ENCODE measurements at regions not wholly inside any gene's neighbourhood (a gene's known extent, or its start where the extent isn't known, plus 50 kb on each side); places are given as distances from the start of the nearest gene placed in this dataset.
"Not testable (repeated sequence)": the region's sequence is repeated elsewhere in the genome, so short reads cannot be mapped to it uniquely, and the experiment has no call there.

DNA sequence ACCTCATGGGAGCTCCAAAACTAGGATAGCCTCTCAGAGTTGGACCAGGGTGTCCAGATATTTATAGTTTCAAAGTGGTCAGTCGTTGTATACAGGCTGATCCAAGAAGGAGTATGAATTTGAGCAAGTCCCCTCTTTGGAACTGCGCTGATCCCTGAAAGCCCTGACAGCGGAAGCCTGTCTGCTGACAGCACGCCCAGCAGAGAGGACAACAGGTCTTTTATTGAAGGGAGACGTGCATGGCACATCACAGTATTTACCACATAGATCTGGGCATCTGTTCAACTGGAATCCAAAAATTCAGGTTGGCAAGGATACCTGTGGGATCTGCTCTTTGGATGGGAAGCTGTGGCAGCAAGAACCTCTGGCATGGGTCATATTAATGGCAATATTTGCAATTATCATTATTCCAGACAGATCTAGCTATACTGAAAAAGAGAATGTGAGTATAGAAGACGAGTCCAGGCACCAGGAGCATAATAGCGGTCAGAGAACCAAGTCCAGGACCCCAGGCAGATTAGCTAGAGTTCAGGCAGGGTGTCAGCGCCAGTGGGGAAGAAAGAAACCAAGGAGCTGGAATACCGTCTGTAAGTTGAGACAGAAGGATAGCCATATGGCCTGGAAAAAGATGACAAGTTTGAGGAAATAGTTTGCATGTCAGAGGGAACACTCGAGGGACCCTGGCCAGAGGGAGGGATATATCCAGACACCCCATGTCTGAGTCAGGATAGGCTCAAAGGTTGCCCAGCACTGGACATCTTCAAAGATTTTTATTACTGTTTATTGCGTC lies 260.4 kb upstream of the FANCL start:
- DNase-seq = no peak

DNA sequence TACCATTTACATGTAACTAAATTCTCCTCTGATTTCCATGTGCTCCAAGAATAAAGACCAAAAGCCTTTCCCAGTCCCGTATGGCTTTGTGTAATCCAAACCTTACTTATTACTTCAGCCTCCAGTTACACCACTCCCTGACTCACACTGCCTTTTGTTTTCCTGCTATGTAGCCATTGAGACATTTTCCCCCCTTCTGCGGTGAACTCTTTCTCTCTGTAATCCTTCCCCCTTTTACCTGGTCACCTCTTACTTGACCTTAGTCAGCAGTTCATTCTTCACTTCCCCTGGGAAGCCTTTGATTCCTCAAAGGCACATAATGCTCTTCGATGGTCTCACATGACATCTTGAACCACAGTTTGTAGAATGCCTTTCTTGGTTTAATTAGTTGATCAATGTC lies 256.0 kb upstream of the FANCL start:
- peak; percentile 71 for DNase-seq

DNA sequence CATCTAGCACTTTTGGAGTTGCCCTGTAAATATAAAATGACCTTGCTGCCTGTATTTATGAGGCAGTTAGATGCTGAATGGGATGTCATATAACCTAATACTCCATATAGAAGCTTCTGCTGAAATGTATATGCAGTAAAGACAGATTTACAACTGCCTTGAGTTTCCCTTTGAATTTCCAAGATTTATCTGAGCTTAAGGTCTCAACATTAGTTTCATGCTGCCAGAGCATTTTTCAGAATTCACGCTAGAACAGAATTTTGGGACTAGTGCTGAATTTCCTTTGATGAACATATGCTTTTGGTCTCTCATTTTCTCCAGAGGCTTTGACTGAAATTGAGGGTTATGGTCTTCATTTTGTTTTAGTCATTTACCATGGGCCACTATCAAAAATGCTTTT lies 254.7 kb upstream of the FANCL start:
- DNase-seq = no peak

DNA sequence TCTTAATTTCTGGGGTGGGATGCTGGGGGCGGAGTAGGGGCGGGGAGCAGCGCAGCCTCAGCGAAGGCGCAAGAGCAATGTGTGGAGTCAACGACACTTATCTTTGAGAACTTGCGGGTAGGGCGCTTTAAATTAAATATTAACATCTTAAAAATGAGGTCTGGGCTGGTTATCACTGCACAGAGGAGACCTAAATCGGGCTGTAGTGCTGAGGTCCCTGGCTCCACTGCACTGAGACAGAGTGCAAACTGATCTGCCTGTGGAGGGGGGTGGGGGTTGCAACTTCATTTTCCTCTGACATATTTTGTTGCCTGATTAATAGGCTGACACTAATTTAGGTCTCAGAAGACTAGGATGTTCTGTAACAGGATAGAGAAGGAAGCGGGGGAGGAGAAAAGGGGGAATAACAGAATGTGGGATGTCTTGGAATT lies 253.0 kb upstream of the FANCL start:
- no peak for DNase-seq

DNA sequence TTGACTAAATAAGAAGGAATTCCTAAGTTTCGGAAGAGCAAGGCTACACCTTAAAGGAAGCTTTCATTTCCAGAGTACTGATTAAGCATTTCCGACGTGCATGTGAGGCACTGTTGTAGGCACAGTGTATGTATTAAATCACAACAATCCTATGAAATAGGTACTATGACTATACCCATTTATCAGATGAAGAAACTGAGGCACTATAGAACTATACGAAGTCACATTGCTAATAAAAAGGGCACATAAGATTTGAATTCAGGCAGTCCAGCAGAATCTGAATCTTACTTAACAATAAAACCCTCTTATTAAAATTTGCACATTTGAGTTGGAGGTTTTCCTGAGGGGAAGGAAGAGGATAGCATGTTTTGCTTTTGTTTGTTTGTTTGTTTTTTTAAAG lies 243.5 kb upstream of the FANCL start:
- no peak for DNase-seq

DNA sequence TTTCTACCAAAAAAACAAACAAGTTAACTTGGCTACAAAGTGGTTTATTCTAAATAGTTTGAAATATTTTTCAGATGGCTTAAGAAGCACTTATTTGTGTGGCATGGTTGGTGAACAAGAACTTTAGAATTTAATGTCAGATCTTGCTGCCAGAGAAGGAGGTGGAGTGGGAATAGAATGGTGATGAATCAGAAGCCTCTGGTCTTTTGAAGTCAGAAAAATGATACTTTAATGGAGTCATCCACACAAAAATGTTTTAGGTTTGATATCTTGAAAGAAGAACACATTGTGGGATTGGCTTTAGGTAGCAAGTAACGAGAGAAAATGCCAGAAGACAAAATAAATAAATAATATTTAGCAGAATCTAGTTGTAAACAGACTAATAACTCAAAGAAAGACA lies 243.1 kb upstream of the FANCL start:
- DNase-seq = no peak

DNA sequence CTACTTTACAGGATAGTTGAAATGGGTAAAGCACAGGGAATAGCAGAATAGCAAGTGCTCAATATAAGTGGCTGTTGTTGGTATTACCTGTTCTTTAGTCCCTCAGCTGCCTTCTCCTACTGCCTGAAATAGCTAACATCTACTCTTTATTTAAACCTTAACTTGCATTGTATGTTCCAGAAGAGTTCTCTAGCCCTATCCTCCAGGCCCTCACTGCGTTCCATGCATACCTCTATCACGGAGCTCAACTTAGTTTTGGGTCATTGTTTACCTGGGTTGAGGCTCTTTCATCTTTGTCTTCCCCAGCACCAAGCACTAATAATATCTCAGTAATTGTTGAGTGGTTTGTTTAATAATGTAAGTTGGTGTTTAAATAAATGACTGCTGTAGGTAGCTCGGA lies 242.2 kb upstream of the FANCL start:
- DNase-seq = no peak

DNA sequence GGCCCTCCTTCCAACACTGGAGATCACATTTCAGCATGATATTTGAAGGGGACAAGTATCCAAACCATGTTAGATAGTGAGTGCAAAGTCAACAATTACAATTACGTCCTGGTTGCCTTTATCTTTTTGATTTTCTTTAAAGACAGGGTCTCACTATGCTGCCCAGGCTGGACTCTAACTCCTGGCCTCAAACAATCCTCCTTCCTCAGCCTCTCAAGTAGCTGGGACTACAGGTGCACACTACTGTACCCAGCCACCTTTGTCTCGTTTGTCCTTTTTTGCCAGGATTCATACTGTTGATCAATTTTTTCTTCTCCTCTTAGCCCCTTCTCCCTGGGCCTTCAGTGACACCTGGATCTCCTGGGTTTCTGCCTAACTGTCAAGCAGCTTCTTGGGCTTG lies 240.5 kb upstream of the FANCL start:
- no peak for DNase-seq

DNA sequence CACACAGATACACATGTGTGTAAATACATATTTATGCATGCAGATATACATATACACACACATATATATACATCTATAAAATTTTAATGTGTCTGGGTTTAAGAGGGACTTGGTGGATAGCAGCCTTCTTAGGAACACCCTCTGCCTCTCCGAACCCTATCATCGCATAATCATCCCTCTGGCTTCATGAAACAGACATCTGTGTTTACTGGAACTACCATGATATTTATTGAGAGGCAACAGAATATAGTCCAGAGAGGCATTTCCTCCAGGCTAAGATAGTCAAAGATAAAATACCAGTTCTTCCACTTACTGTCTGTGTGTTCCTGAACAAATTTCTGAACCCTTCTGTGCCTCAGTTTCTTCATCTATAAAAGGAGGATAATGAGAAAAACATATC lies 239.0 kb upstream of the FANCL start:
- DNase-seq = no peak

DNA sequence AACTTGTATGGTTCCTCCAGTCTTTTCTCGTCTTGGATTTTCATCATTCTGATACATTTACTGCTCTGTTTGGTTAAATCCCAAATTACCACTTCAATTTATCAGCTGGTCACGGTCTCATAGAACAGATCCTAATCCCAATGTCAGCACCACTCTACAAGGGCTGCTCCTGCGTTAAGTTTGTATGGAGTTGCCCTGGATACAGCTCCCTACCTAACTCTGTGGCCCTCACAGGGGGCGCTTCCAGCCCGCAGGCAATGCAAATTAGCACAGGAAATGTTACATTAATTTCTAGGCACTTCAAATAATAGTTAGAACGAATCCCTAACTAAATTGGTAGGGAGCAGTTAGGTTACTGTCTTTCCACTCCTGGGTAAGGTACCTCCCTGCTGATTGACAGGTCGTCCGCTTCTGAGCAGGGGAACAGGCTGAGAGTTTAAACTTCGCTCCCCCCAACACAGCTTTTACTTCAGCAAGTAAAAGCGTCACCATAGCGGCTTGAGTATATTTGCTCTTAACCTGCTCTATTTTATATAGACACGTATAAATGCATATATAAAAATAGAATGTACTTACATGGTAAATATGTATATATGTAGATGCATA lies 238.5 kb upstream of the FANCL start:
- DNase-seq = peak; percentile 78

DNA sequence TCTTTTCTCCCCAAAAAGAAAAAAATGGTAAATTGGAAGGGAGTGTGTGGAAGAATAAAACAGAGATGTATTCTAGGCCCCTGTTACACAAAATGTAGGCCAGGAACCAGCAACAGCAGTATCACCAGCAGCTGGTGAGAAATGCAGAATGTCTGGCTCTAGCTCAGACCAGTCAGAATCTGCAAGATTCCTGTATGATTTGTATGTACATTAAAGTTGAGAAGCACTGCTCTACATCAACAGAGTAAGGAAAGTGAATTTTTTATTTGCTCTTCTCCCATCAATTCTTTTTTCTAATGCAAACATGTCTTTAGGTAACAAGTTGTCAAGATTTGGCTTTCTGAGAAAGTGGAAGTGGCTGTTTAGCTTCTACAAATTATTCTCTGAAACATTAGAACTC lies 235.4 kb upstream of the FANCL start:
- DNase-seq = peak; percentile 17

DNA sequence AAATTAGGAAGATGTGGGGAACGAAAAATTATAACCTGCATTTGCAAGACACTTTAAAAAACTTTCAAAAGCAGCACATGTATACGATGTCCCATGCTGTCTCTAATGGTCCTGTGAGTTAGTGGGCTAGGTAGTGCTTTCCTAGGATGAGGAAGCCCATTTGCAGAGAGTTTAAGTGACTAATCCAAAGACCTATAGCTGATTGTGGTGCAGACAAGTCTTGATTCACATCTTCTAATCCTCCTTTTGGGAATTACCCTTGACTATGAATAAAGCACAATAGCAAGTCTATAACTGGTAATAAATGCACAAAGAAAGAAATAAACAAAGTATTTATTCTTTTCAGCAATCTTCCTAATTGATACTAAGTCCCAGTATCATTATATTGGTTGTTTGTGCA lies 234.6 kb upstream of the FANCL start:
- DNase-seq = no peak

DNA sequence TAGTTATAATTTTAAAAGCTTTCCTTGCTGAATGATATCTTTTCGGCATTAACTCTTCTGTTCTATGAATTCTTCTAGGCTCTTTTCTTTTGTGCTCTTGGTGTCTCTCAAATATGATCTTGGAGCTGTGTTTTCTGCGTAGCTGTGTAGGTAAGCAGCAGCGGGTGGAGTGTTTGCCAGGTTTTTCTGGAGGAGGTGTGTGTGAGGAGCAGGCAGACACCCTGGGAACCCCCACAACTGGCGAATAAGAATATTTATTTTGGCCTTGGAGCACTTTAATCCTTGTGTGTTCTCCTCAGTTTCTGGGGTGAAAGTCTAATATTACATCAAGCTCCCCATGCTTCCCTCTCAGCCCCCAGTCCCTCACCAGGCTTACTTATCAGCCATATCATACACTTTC lies 232.0 kb upstream of the FANCL start:
- DNase-seq = no peak

DNA sequence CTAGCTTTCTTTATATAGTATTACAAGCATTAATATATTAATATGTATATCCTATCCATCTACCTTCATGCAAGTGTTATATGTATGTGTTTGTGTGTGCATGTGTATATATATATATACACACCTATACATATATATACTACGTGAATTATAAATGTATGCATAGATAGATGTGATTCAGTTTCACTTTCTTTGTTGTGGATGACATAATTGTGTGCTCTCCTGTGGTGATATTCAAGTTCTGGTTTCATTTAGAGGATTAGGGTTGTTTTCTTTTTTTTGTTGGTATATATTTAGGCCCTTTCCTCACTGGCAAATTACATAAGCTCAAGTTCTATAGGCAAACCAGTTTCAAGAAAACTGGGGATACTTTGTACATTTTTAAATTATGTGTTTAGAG lies 225.7 kb upstream of the FANCL start:
- DNase-seq = peak; percentile 84

DNA sequence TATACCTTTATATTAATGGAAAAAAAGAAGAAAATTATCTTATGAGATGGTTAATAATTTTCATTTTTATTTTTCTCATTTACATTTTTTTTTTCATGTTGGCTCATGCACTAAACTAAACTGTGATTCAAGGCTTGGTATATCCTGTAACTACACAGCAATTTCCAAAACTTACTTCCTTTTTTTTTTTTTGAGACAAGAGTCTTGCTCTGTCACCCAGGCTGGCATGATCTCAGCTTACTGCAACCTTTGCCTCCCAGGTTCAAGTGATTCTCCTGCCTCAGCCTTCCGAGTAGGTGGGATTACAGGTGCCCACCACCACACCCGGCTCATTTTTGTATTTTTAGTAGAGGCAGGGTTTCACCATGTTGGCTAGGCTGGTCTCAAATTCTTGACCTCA lies 224.9 kb upstream of the FANCL start:
- DNase-seq = not testable (repeated sequence)

DNA sequence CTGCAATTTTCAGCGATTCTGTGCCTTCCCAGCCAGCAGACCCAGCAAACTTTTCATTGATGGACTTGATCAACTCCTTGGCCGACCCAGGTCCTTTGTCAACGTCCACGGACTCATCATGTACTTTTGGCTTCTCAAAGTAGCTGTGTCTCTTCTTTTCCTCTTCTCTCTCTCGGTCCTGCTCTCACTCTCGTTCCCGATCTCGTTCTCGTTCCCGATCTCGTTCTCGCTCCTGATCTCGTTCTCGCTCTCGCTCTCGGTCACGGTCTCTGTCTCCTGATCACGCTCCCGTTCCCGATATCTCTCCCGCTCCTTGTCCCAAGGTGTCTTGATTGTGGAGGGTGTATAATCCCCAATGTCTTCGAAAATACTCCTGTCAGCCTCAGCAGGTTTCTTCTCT lies 219.5 kb upstream of the FANCL start:
- DNase-seq = no peak

DNA sequence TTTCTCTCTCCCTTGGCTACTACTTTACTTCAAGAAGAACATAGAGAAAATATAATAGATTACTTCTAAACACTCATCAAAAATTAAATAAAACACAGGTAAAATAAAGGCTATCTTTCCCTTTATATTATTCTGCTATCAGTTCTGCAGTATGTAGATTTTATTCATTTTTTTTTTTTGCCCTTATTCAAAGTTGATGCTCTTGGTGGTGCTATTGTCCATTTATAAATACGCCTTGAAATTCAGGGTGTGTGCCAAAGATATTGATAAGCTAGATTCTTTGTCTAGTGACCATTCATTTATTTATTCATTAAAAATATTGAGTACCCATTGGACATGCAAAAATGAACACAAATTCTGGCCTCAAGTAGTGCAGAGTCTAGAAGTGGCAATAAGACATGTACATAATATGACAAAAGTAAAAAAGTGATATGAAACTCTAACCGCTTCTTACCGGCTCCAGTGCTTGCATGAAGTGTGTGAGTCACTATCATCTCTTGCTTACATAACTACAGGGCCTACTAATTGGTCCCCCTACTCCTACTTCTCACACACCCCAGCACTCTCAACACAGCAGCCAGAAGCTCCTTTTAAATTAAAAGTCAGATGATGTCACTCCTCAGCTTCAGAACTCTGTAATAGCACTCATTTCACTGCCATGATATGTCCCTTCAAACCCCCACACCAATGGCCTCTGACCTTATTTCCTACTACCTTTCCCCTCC lies 208.3 kb upstream of the FANCL start:
- peak; percentile 55 for DNase-seq

DNA sequence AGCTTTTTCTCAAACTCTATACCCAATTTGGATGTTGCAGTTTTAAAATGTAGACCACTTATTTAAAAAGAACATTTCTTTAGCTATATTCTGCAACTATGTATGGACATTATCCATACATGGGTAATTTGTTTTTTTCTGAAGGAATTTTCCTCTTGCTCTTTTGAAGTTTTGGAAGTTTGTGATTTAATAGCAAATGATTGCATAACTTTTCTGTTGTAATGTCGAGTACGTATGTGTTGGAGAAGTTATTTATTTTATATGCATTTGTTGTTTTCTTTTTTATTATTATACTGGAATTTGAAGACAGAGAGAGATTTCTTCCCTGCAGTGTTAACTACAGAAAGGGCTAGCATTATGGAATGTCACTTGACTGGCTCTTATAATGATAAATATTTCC lies 207.7 kb upstream of the FANCL start:
- no peak for DNase-seq

DNA sequence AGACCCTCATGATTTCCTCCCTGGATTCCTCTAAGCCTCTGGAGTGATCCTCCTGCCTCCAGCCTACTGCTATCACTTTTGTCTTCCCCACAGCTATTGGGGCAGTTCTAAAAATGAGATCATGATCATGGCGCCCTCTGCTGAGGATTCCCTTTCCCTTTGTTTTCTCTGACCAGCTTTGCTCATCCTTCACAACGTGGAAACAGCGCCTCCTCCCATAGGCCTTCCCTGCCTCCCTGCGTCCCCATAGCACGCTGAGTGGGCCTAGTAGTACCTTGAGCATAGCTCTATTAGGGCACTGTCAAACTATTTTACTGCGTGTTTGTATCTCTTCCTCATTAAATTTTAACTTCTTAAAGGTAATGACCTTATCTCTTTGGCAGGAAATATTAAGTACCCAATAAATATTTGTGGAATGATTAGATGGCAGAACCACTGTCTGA lies 207.0 kb upstream of the FANCL start:
- DNase-seq = peak; percentile 90

DNA sequence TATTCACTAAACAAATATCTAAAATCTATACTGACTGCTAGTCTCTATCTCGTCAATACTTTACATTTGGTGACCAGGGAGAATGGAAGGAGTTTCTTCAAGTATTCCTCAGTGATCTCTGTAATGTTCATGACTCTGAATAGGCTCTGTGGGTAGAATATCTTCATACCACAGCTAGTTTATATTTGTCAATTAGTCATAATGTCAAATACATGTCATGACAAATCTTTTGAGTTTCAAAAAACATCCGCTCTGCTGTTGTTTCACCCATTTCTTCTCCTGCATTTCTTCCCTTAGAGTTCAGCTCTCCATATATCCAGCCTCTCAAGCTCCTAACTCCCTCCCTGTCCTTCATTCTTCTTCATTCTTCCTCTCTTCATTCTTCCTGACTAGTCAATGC lies 206.5 kb upstream of the FANCL start:
- DNase-seq = no peak

DNA sequence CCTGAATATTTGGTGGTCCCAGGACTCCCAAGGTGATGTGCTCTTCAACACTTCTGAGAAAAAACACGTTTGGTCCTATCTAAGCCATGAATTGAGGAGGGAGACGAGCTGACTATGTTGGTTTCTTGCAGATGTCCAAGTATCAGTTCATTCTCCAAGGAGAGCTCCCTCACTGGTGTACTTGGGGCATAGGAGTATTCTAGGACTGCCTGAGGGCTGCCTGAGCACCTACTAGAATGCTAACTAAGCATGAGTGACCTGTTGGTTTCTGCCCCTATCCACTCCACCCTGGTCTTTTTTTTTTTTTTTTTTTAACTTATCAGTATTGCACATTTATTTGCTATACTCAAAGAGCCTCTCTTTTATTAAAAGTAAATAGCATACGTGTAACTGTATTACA lies 200.5 kb upstream of the FANCL start:
- no peak for DNase-seq

DNA sequence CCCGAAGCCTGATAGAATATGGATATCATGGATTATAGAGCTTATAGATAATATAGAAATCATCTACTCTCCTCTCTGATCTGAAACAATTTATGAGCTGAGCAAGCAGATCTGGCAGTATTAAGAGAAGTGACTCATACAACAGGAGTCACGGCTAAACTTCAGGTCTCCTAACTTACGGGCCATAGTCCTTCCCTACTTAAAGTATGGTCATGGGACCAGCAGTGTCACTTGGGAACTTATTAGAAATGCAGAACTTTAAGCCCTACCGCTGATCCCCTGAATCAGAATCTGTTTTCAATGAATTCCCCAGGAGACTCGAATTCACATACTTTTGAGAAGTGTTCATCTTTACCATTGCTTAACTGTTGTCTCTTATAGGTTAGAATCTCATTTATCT lies 195.7 kb upstream of the FANCL start:
- no peak for DNase-seq

DNA sequence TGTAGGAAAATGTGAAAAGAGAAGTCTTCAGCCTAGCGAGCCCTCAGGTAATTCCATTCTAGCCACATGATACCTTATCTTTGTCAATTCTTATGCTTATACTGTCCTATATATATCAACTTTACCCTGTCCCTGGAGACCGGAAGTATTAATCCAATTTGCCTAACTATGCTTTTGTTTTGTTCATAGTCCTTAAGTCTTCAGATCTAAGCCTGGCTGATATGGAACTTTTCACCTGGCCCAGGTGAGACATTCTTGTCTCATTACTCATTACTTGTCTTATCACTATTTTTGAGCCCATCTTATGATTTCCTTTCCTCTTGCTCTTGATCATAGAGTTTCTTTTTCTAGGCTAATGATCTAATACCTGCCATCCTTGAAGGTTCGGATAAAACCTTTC lies 194.1 kb upstream of the FANCL start:
- no peak for DNase-seq

DNA sequence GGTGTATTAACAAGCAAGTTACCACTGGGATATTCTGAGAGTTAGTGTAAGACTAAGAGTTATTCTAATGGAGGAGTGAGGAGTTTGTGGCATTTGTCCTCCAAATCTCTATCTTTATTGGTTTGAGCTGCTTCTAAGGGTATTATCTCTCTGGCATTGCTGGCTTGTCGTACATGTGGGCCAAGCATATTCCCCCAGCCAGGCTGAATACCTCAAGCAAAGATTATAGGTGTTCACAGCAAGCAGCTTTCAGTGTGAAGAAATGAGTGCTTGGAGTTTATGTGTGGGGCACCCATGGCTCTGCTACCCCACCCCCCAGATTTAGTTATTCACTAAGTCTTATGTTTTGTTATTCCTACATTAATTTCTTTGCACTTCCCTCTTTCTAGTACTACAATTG lies 193.6 kb upstream of the FANCL start:
- DNase-seq = no peak

Data from NCI-H146 (cell line).